Spleen (tissue), 11 donors: ENCODE measurements at regions not wholly inside any gene's neighbourhood (a gene's known extent, or its start where the extent isn't known, plus 50 kb on each side); places are given as distances from the start of the nearest gene placed in this dataset.
"Not testable (repeated sequence)": the region's sequence is repeated elsewhere in the genome, so short reads cannot be mapped to it uniquely, and the experiment has no call there.

Experiments
- DNase-seq: peaks from one replicate; pipeline ENCODE4 v3.0.0-alpha.2; 2020
- H3K27ac ChIP-seq, 8 donors: fragments of 200-600 bp; sonication (generic) in 7 of 8; 1 replicate in 4 of 8; 2 replicates in 4 of 8; pipeline versions ENCODE4 v1.5.0 to v1.8.0; 2016 to 2021; ENCODE audit warnings: inconsistent platforms in 4 of 8, mild to moderate bottlenecking in 4 of 8, moderate library complexity in 1 of 8
- H3K27me3 ChIP-seq, 7 donors: fragments of 200-600 bp; sonication (generic) in 6 of 7; replicated peaks in 1 of 7; 1 replicate in 4 of 7; 2 replicates in 3 of 7; pipeline versions ENCODE4 v1.5.0 to v1.8.0; 2016 to 2021; ENCODE audit warnings: inconsistent platforms in 3 of 7, mild to moderate bottlenecking in 1 of 7
- H3K36me3 ChIP-seq, 6 donors: fragments of 200-600 bp; sonication (generic) in 5 of 6; 1 replicate in 4 of 6; 2 replicates in 2 of 6; pipeline versions ENCODE4 v1.5.0 to v1.8.0; 2016 to 2021; ENCODE audit warnings: inconsistent platforms in 2 of 6
- H3K4me1 ChIP-seq, 6 donors: fragments of 200-600 bp; sonication (generic) in 5 of 6; 1 replicate in 3 of 6; 2 replicates in 3 of 6; pipeline versions ENCODE4 v1.5.0 to v1.8.0; 2016 to 2021; ENCODE audit warnings: inconsistent platforms in 3 of 6
- H3K4me3 ChIP-seq, 8 donors: fragments of 200-600 bp; sonication (generic) in 7 of 8; 1 replicate in 4 of 8; 2 replicates in 4 of 8; pipeline versions ENCODE4 v1.5.0 to v1.8.0; 2016 to 2021; ENCODE audit warnings: inconsistent platforms in 4 of 8, mild to moderate bottlenecking in 4 of 8, moderate library complexity in 2 of 8
- H3K9me3 ChIP-seq, 8 donors: fragments of 200-600 bp; sonication (generic) in 7 of 8; 1 replicate in 4 of 8; 2 replicates in 4 of 8; pipeline versions ENCODE4 v1.5.0 to v1.8.0; 2016 to 2021; ENCODE audit warnings: inconsistent platforms in 4 of 8
- CTCF ChIP-seq, 11 experiments: fragments of 200-600 bp in 7 of 11; fragments of 450-650 bp in 4 of 11; sonication (generic) in 4 of 11; IDR thresholded peaks in 8 of 11; conservative IDR thresholded peaks in 3 of 11; 1 replicate in 7 of 11; 2 replicates in 4 of 11; pipeline versions ENCODE4 v1.4.0 to v1.8.0; 2016 to 2021; ENCODE audit warnings: antibody characterized with exemption in 11 of 11, inconsistent platforms in 4 of 11, mild to moderate bottlenecking in 1 of 11
- POLR2A ChIP-seq, 3 donors: fragments of 450-650 bp; IDR thresholded peaks; one replicate each; pipeline ENCODE4 v1.5.1; 2017; ENCODE audit warnings: antibody characterized with exemption in 3 of 3, mild to moderate bottlenecking in 1 of 3
- POLR2AphosphoS5 ChIP-seq, 3 donors: sonication (generic); formaldehyde crosslinking; IDR thresholded peaks; one replicate each; pipeline ENCODE4 v1.5.1; 2017; ENCODE audit warnings: antibody characterized with exemption in 3 of 3
- WGBS, 5 donors: extraction: QIAGEN DNeasy Blood & Tissue Kit in 3 of 5; methylation state at CpG; one replicate each; pipeline versions ENCODE4 v1.1.5 to v1.1.7; 2013 to 2018; 5-methylcytosine and 5-hydroxymethylcytosine counted together
- intact Hi-C: fragments of 100-400 bp; cut with DNase I; formaldehyde crosslinking; loops from one replicate; pipeline ENCODE4 v1.15.0; 2023; ENCODE audit warnings: low total_unique reads
- donor health status: healthy with polysubstance abuse.
- donor health status: DM: no; HTN: no; CAD: no; lungs with moderate emphysema.
- donor health status: DM: no; HTN: no; CAD: no.
- donor health status: Bipolar disorder and iron deficiency.
- donor health status: healthy.
- donor health status: DM: no; HTN: no; CAD: no.
- donor health status: DM: yes; HTN: yes; CAD: no.

GRCh38 chr14:83711046-83711445 lies 1818.9 kb upstream of the FLRT2 start:
- TF ChIP-seq POLR2A (IDR thresholded peaks at IDR 0.05) (no peak), POLR2AphosphoS5 (IDR thresholded peaks at IDR 0.05) (no peak), CTCF (IDR thresholded peaks at IDR 0.05 in 8 of 11, conservative IDR thresholded peaks at IDR 0.05 in 3 of 11) (no peak)
- WGBS, 5 donors: 89 to 94% (median 91%) methylated on average over 2 of the region's 2 CpGs

GRCh38 chr14:83712418-83713129 lies 1817.4 kb upstream of the FLRT2 start:
- H3K36me3 ChIP-seq: no peaks in the 10 kb centered on the region
- H3K9me3 ChIP-seq: peaks cover 0 to 22% (median 0%) of the 10 kb centered on the region in 8 donors
- H3K4me3 ChIP-seq: no peak overlapping the region
- no peak for DNase-seq
- no peaks in the 10 kb centered on the region for H3K27me3 ChIP-seq
- no peaks in the 10 kb centered on the region for H3K4me1 ChIP-seq
- WGBS, 5 donors: 61 to 94% (median 90%) methylated on average over 2 of the region's 2 CpGs
- no peak overlapping the region for H3K27ac ChIP-seq
- TF ChIP-seq POLR2AphosphoS5 (IDR thresholded peaks at IDR 0.05) (no peak), CTCF (IDR thresholded peaks at IDR 0.05 in 8 of 11, conservative IDR thresholded peaks at IDR 0.05 in 3 of 11) (no peak), POLR2A (IDR thresholded peaks at IDR 0.05) (no peak)
- intact Hi-C loops: no loop called here

More at GRCh38 chr14:83711046-83711445, 1818.9 kb upstream of the FLRT2 start:
- intact Hi-C loops: no loop called here
- Histone ChIP-seq H3K36me3 (no peaks in the 10 kb centered on the region), H3K9me3 (peaks cover 0 to 22% (median 0%) of the 10 kb centered on the region in 8 donors), H3K4me1 (no peaks in the 10 kb centered on the region), H3K27me3 (no peaks in the 10 kb centered on the region), H3K27ac (no peak overlapping the region), H3K4me3 (no peak overlapping the region)
- no peak for DNase-seq

- Histone ChIP-seq H3K9me3 (peaks cover 0 to 18% (median 0%) of the 10 kb centered on the region in 8 donors), H3K27ac (no peak overlapping the region), H3K27me3 (no peaks in the 10 kb centered on the region), H3K4me3 (no peak overlapping the region), H3K4me1 (no peaks in the 10 kb centered on the region), H3K36me3 (no peaks in the 10 kb centered on the region)
- intact Hi-C loops: no loop called here
- 70 to 81% (median 72%) methylated on average over 2 of the region's 2 CpGs for WGBS, 5 donors
- no peak for TF ChIP-seq POLR2AphosphoS5 (IDR thresholded peaks at IDR 0.05)
- DNase-seq: no peak
Measured at GRCh38 chr14:83713732-83714131, 1816.2 kb upstream of the FLRT2 start.

GRCh38 chr14:83714151-83714550 lies 1815.8 kb upstream of the FLRT2 start:
- intact Hi-C loops: no loop called here
- no peaks in the 10 kb centered on the region for H3K4me1 ChIP-seq
- H3K27ac ChIP-seq: no peak overlapping the region
- H3K27me3 ChIP-seq: no peaks in the 10 kb centered on the region
- H3K4me3 ChIP-seq: no peak overlapping the region
- H3K9me3 ChIP-seq: peaks cover 0 to 17% (median 0%) of the 10 kb centered on the region in 8 donors
- H3K36me3 ChIP-seq: no peaks in the 10 kb centered on the region
- DNase-seq: no peak
- no peak for TF ChIP-seq POLR2A (IDR thresholded peaks at IDR 0.05)
- no peak for TF ChIP-seq CTCF (IDR thresholded peaks at IDR 0.05 in 8 of 11, conservative IDR thresholded peaks at IDR 0.05 in 3 of 11)
- no peak for TF ChIP-seq POLR2AphosphoS5 (IDR thresholded peaks at IDR 0.05)

- H3K9me3 ChIP-seq: peaks cover 0 to 18% (median 0%) of the 10 kb centered on the region in 8 donors
- H3K4me1 ChIP-seq, H3K27me3 ChIP-seq, DNase-seq, intact Hi-C loops, H3K4me3 ChIP-seq, H3K36me3 ChIP-seq, H3K27ac ChIP-seq: not testable (repeated sequence)
- WGBS, 5 donors: 91 to 95% (median 93%) methylated on average over 12 of the region's 12 CpGs
Measured at GRCh38 chr14:83719435-83719834, 1810.5 kb upstream of the FLRT2 start.
